ENCODE measurements at regions not wholly inside any gene's neighbourhood (a gene's known extent, or its start where the extent isn't known, plus 50 kb on each side); places are given as distances from the start of the nearest gene placed in this dataset.

DNA sequence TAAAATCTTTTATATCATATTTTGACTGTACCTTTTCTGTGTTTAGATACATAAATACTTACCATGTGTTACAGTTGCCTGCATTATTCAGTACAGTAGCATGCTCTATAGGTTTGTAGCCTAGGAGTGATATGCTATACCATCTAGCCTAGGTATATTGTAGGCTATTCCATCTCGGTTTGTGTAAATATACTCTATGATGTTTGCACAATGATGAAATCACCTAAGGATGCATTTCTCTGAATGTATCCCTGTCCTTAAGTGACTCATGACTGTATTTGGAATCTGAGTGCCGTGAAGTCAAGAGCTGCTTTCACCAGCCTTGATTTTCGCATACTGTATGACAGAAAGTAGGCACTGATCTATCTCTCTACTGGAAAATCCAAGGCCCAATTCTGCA is 129.9 kb downstream of the UTRN start (continued):
- TF ChIP-seq IKZF4 (CRISPR knock-in tag; IDR thresholded peaks at IDR 0.05; ENCODE audit: borderline replicate concordance, low read depth, not compliant biosample characterization) (no peak), ZNF567 (CRISPR knock-in tag; IDR thresholded peaks at IDR 0.05; ENCODE audit: borderline replicate concordance) (no peak), MXD4 (CRISPR knock-in tag; IDR thresholded peaks at IDR 0.05) (no peak), POGZ (CRISPR knock-in tag; IDR thresholded peaks at IDR 0.05) (peak; percentile 91), ZNF720 (CRISPR knock-in tag; IDR thresholded peaks at IDR 0.05) (no peak), NFE2 (CRISPR knock-in tag; IDR thresholded peaks at IDR 0.05) (no peak), HOXA3 (CRISPR knock-in tag; IDR thresholded peaks at IDR 0.05) (peak; percentile 43; the same call in 1 of the 2 replicates), SAFB2 (CRISPR knock-in tag; IDR thresholded peaks at IDR 0.05; ENCODE audit: borderline replicate concordance, low read depth) (no peak), ZNF777 (CRISPR knock-in tag; IDR thresholded peaks at IDR 0.05) (no peak), MBD4 (IDR thresholded peaks at IDR 0.05; ENCODE audit: borderline replicate concordance, low read length) (no peak), KDM5A (IDR thresholded peaks at IDR 0.05; ENCODE audit: borderline replicate concordance, low read length) (no peak), BRD4 (CRISPR knock-in tag; IDR thresholded peaks at IDR 0.05) (no peak)
- TF ChIP-seq, protein P1, sequence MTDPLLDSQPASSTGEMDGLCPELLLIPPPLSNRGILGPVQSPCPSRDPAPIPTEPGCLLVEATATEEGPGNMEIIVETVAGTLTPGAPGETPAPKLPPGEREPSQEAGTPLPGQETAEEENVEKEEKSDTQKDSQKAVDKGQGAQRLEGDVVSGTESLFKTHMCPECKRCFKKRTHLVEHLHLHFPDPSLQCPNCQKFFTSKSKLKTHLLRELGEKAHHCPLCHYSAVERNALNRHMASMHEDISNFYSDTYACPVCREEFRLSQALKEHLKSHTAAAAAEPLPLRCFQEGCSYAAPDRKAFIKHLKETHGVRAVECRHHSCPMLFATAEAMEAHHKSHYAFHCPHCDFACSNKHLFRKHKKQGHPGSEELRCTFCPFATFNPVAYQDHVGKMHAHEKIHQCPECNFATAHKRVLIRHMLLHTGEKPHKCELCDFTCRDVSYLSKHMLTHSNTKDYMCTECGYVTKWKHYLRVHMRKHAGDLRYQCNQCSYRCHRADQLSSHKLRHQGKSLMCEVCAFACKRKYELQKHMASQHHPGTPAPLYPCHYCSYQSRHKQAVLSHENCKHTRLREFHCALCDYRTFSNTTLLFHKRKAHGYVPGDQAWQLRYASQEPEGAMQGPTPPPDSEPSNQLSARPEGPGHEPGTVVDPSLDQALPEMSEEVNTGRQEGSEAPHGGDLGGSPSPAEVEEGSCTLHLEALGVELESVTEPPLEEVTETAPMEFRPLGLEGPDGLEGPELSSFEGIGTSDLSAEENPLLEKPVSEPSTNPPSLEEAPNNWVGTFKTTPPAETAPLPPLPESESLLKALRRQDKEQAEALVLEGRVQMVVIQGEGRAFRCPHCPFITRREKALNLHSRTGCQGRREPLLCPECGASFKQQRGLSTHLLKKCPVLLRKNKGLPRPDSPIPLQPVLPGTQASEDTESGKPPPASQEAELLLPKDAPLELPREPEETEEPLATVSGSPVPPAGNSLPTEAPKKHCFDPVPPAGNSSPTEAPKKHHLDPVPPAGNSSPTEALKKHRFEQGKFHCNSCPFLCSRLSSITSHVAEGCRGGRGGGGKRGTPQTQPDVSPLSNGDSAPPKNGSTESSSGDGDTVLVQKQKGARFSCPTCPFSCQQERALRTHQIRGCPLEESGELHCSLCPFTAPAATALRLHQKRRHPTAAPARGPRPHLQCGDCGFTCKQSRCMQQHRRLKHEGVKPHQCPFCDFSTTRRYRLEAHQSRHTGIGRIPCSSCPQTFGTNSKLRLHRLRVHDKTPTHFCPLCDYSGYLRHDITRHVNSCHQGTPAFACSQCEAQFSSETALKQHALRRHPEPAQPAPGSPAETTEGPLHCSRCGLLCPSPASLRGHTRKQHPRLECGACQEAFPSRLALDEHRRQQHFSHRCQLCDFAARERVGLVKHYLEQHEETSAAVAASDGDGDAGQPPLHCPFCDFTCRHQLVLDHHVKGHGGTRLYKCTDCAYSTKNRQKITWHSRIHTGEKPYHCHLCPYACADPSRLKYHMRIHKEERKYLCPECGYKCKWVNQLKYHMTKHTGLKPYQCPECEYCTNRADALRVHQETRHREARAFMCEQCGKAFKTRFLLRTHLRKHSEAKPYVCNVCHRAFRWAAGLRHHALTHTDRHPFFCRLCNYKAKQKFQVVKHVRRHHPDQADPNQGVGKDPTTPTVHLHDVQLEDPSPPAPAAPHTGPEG (CRISPR knock-in tag; IDR thresholded peaks at IDR 0.05) = no peak; the same call in 1 of the 2 replicates
- TF ChIP-seq, protein P2, sequence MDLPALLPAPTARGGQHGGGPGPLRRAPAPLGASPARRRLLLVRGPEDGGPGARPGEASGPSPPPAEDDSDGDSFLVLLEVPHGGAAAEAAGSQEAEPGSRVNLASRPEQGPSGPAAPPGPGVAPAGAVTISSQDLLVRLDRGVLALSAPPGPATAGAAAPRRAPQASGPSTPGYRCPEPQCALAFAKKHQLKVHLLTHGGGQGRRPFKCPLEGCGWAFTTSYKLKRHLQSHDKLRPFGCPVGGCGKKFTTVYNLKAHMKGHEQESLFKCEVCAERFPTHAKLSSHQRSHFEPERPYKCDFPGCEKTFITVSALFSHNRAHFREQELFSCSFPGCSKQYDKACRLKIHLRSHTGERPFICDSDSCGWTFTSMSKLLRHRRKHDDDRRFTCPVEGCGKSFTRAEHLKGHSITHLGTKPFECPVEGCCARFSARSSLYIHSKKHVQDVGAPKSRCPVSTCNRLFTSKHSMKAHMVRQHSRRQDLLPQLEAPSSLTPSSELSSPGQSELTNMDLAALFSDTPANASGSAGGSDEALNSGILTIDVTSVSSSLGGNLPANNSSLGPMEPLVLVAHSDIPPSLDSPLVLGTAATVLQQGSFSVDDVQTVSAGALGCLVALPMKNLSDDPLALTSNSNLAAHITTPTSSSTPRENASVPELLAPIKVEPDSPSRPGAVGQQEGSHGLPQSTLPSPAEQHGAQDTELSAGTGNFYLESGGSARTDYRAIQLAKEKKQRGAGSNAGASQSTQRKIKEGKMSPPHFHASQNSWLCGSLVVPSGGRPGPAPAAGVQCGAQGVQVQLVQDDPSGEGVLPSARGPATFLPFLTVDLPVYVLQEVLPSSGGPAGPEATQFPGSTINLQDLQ (CRISPR knock-in tag; IDR thresholded peaks at IDR 0.05) = no peak
- TF ChIP-seq, protein P3, sequence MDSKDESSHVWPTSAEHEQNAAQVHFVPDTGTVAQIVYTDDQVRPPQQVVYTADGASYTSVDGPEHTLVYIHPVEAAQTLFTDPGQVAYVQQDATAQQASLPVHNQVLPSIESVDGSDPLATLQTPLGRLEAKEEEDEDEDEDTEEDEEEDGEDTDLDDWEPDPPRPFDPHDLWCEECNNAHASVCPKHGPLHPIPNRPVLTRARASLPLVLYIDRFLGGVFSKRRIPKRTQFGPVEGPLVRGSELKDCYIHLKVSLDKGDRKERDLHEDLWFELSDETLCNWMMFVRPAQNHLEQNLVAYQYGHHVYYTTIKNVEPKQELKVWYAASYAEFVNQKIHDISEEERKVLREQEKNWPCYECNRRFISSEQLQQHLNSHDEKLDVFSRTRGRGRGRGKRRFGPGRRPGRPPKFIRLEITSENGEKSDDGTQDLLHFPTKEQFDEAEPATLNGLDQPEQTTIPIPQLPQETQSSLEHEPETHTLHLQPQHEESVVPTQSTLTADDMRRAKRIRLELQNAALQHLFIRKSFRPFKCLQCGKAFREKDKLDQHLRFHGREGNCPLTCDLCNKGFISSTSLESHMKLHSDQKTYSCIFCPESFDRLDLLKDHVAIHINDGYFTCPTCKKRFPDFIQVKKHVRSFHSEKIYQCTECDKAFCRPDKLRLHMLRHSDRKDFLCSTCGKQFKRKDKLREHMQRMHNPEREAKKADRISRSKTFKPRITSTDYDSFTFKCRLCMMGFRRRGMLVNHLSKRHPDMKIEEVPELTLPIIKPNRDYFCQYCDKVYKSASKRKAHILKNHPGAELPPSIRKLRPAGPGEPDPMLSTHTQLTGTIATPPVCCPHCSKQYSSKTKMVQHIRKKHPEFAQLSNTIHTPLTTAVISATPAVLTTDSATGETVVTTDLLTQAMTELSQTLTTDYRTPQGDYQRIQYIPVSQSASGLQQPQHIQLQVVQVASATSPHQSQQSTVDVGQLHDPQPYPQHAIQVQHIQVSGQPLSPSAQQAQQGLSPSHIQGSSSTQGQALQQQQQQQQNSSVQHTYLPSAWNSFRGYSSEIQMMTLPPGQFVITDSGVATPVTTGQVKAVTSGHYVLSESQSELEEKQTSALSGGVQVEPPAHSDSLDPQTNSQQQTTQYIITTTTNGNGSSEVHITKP (CRISPR knock-in tag; IDR thresholded peaks at IDR 0.05; ENCODE audit: low read depth) = peak; percentile 66; the same call in 1 of the 2 replicates
- TF ChIP-seq, protein P4, sequence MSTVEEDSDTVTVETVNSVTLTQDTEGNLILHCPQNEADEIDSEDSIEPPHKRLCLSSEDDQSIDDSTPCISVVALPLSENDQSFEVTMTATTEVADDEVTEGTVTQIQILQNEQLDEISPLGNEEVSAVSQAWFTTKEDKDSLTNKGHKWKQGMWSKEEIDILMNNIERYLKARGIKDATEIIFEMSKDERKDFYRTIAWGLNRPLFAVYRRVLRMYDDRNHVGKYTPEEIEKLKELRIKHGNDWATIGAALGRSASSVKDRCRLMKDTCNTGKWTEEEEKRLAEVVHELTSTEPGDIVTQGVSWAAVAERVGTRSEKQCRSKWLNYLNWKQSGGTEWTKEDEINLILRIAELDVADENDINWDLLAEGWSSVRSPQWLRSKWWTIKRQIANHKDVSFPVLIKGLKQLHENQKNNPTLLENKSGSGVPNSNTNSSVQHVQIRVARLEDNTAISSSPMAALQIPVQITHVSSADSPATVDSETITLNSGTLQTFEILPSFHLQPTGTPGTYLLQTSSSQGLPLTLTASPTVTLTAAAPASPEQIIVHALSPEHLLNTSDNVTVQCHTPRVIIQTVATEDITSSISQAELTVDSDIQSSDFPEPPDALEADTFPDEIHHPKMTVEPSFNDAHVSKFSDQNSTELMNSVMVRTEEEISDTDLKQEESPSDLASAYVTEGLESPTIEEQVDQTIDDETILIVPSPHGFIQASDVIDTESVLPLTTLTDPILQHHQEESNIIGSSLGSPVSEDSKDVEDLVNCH (CRISPR knock-in tag; IDR thresholded peaks at IDR 0.05) = no peak

All from HepG2 (cell line).